ENCODE measurements at regions not wholly inside any gene's neighbourhood (a gene's known extent, or its start where the extent isn't known, plus 50 kb on each side); places are given as distances from the start of the nearest gene placed in this dataset.

- no peaks in the 10 kb centered on the region for H3K4me1 Mint-ChIP-seq
- H3K27me3 ChIP-seq (replicated peaks in 1 of 4; ENCODE audit: control extremely low read depth in 1 of 4, control insufficient read depth in 3 of 4, insufficient read depth in 4 of 4, low read length in 3 of 4), result peaks cover 0 to 5% (median 2%) of the 10 kb centered on the region in 4 experiments
- no peaks in the 10 kb centered on the region for H3K9me3 Mint-ChIP-seq (ENCODE audit: insufficient read depth)
- intact Hi-C loops (cut with micrococcal nuclease), result no loop called here
- DNase-seq (no peak), ATAC-seq (ENCODE audit: low read depth) (no peak)
- no peak overlapping the region for H3K9ac ChIP-seq (ENCODE audit: low read length)
- H3K27ac Mint-ChIP-seq, result no peak overlapping the region
- ChIA-PET POLR2A (no interaction called here), CTCF (no interaction called here)
- H3K27me3 Mint-ChIP-seq, result peaks cover 34% of the 10 kb centered on the region
- H3K9me3 ChIP-seq (ENCODE audit: control extremely low read depth in 1 of 3, control insufficient read depth in 2 of 3, insufficient read depth in 1 of 3, low read length in 2 of 3), result no peaks in the 10 kb centered on the region
- WGBS (ENCODE audit: insufficient coverage), result 74% methylated on average over 3 of the region's 6 CpGs
- no peaks in the 10 kb centered on the region for H3K36me3 ChIP-seq (replicated peaks in 1 of 2; ENCODE audit: control extremely low read depth in 1 of 2, control insufficient read depth in 1 of 2, extremely low read depth in 1 of 2, insufficient read depth in 2 of 2, low read length in 1 of 2)
- H3K4me3 Mint-ChIP-seq, result no peak overlapping the region
- TF ChIP-seq EZH2 (IDR thresholded peaks at IDR 0.05; ENCODE audit: borderline replicate concordance, insufficient read depth, low read depth, low read length, poor library complexity, severe bottlenecking), result no peak
- no peak for TF ChIP-seq CTCF (IDR thresholded peaks at IDR 0.05)
- H3K79me2 ChIP-seq (ENCODE audit: control insufficient read depth, insufficient read depth, low read length), result no peaks in the 10 kb centered on the region
- no peak overlapping the region for H2AFZ ChIP-seq (ENCODE audit: insufficient read depth, low read depth, low read length, poor library complexity, severe bottlenecking)
- H4K20me1 ChIP-seq (ENCODE audit: control insufficient read depth, insufficient read depth, low read length, poor library complexity, severe bottlenecking), result no peaks in the 10 kb centered on the region
- no peaks in the 10 kb centered on the region for H3K4me1 ChIP-seq (ENCODE audit: control insufficient read depth in 2 of 2, insufficient read depth in 2 of 2, low read length in 2 of 2)
- H3K4me3 ChIP-seq (ENCODE audit: control extremely low read depth in 1 of 5, extremely low read depth in 1 of 5, insufficient read depth in 1 of 5, low read depth in 2 of 5, low read length in 4 of 5), result no peak overlapping the region
- no peak overlapping the region for H3K4me2 ChIP-seq (replicated peaks; ENCODE audit: low read depth, low read length, poor library complexity, severe bottlenecking)
- no peak overlapping the region for H3K27ac ChIP-seq (ENCODE audit: low read length in 2 of 2)
Measured at GRCh38 chr15:72836676-72837330, 53.2 kb upstream of the ADPGK start.

- Histone ChIP-seq H3K9me3 (ENCODE audit: control extremely low read depth in 1 of 3, control insufficient read depth in 2 of 3, insufficient read depth in 1 of 3, low read length in 2 of 3) (no peaks in the 10 kb centered on the region), H4K20me1 (ENCODE audit: control insufficient read depth, insufficient read depth, low read length, poor library complexity, severe bottlenecking) (no peaks in the 10 kb centered on the region), H2AFZ (ENCODE audit: insufficient read depth, low read depth, low read length, poor library complexity, severe bottlenecking) (no peak overlapping the region), H3K27ac (ENCODE audit: low read length in 2 of 2) (no peak overlapping the region), H3K4me2 (replicated peaks; ENCODE audit: low read depth, low read length, poor library complexity, severe bottlenecking) (no peak overlapping the region), H3K4me3 (ENCODE audit: control extremely low read depth in 1 of 5, extremely low read depth in 1 of 5, insufficient read depth in 1 of 5, low read depth in 2 of 5, low read length in 4 of 5) (no peak overlapping the region), H3K9ac (ENCODE audit: low read length) (no peak overlapping the region), H3K36me3 (replicated peaks in 1 of 2; ENCODE audit: control extremely low read depth in 1 of 2, control insufficient read depth in 1 of 2, extremely low read depth in 1 of 2, insufficient read depth in 2 of 2, low read length in 1 of 2) (no peaks in the 10 kb centered on the region), H3K79me2 (ENCODE audit: control insufficient read depth, insufficient read depth, low read length) (no peaks in the 10 kb centered on the region), H3K4me1 (ENCODE audit: control insufficient read depth in 2 of 2, insufficient read depth in 2 of 2, low read length in 2 of 2) (no peaks in the 10 kb centered on the region), H3K27me3 (replicated peaks in 1 of 4; ENCODE audit: control extremely low read depth in 1 of 4, control insufficient read depth in 3 of 4, insufficient read depth in 4 of 4, low read length in 3 of 4) (peaks cover 0 to 16% (median 6%) of the 10 kb centered on the region in 4 experiments)
- no peaks in the 10 kb centered on the region for H3K4me1 Mint-ChIP-seq
- no peak for TF ChIP-seq CTCF (IDR thresholded peaks at IDR 0.05)
- TF ChIP-seq EZH2 (IDR thresholded peaks at IDR 0.05; ENCODE audit: borderline replicate concordance, insufficient read depth, low read depth, low read length, poor library complexity, severe bottlenecking), result no peak
- ChIA-PET POLR2A (no interaction called here), CTCF (no interaction called here)
- peaks cover 36% of the 10 kb centered on the region for H3K27me3 Mint-ChIP-seq
- no peaks in the 10 kb centered on the region for H3K9me3 Mint-ChIP-seq (ENCODE audit: insufficient read depth)
- H3K27ac Mint-ChIP-seq, result no peak overlapping the region
- intact Hi-C loops (cut with micrococcal nuclease), result no loop called here
- ATAC-seq (ENCODE audit: low read depth) (no peak), DNase-seq (no peak)
- no peak overlapping the region for H3K4me3 Mint-ChIP-seq
Measured at GRCh38 chr15:72835294-72835890, 51.8 kb upstream of the ADPGK start.

Data from B cell (primary cell).